ENCODE measurements at regions not wholly inside any gene's neighbourhood (a gene's known extent, or its start where the extent isn't known, plus 50 kb on each side); places are given as distances from the start of the nearest gene placed in this dataset.

- Histone ChIP-seq H3K4me1 (ENCODE audit: control insufficient read depth, insufficient read depth, low read length) (no peaks in the 10 kb centered on the region), H3K9me1 (ENCODE audit: insufficient read depth, low read length) (no peaks in the 10 kb centered on the region), H3K23ac (ENCODE audit: low read depth, low read length) (no peak overlapping the region), H2AK5ac (ENCODE audit: low read depth, low read length) (no peak overlapping the region), H4K5ac (ENCODE audit: low read depth, low read length) (no peak overlapping the region), H4K8ac (ENCODE audit: low read depth in 2 of 2, low read length in 2 of 2) (no peak overlapping the region), H3K79me1 (ENCODE audit: low read depth in 1 of 2, low read length in 2 of 2) (no peaks in the 10 kb centered on the region), H2BK20ac (ENCODE audit: low read depth, low read length) (no peak overlapping the region), H3K9ac (ENCODE audit: low read depth, low read length) (no peak overlapping the region), H3K4me3 (ENCODE audit: insufficient read depth, low read depth, low read length) (no peak overlapping the region), H2BK120ac (ENCODE audit: low read depth, low read length) (no peak overlapping the region), H3K9me3 (ENCODE audit: control insufficient read depth, insufficient read depth, low read length) (no peaks in the 10 kb centered on the region), H3K27me3 (ENCODE audit: control insufficient read depth, insufficient read depth, low read length) (peaks cover 1% of the 10 kb centered on the region; the same call in 1 of the 2 replicates), H3K36me3 (ENCODE audit: control insufficient read depth, insufficient read depth, low read length) (no peaks in the 10 kb centered on the region), H3K56ac (ENCODE audit: extremely low read depth, insufficient read depth, low read length) (no peak overlapping the region), H2AK9ac (replicated peaks; ENCODE audit: low read depth, low read length, poor library complexity) (no peak overlapping the region), H3K27ac (ENCODE audit: insufficient read depth, low read length) (no peak overlapping the region), H3K14ac (replicated peaks; ENCODE audit: low read depth, low read length) (no peak overlapping the region), H3K4ac (ENCODE audit: low read depth, low read length) (no peak overlapping the region), H3K4me2 (ENCODE audit: low read depth, low read length) (no peak overlapping the region), H3K18ac (ENCODE audit: low read depth, low read length) (no peak overlapping the region), H2AFZ (replicated peaks; ENCODE audit: low read length, poor library complexity) (no peak overlapping the region), H4K91ac (ENCODE audit: insufficient read depth, low read depth, low read length) (no peak overlapping the region), H4K20me1 (ENCODE audit: insufficient read depth, low read length) (no peaks in the 10 kb centered on the region), H2BK15ac (ENCODE audit: low read depth, low read length) (no peak overlapping the region), H2BK5ac (ENCODE audit: low read depth, low read length, poor library complexity, severe bottlenecking) (no peak overlapping the region)
- dilution Hi-C loops (cut with HindIII; ENCODE audit: low sequenced_read_pairs, unreplicated experiment), result no loop called here
- no CpG with 5 or more reads among the region's 3 CpGs for WGBS, 2 experiments (ENCODE audit: extremely low coverage in 2 of 2, insufficient read length in 1 of 2)
- intact Hi-C loops (cut with micrococcal nuclease), result no loop called here
- BruUV-seq (replicated peaks), result no TSS peak
- in situ Hi-C loops (cut with MboI; ENCODE audit: low sequenced_read_pairs), result no loop called here
- no peak for TF ChIP-seq BHLHE40 (IDR thresholded peaks at IDR 0.05; ENCODE audit: low read depth, low read length)
- no peak for TF ChIP-seq RFX5 (IDR thresholded peaks at IDR 0.05; ENCODE audit: low read depth, low read length)
- no peak for TF ChIP-seq MAFK (IDR thresholded peaks at IDR 0.05; ENCODE audit: low read depth, low read length)
- TF ChIP-seq CEBPB (IDR thresholded peaks at IDR 0.05; ENCODE audit: low read depth, low read length), result no peak
- TF ChIP-seq NFE2L2 (IDR thresholded peaks at IDR 0.05; ENCODE audit: low read depth, low read length), result no peak
- no peak for TF ChIP-seq RAD21 (IDR thresholded peaks at IDR 0.05; ENCODE audit: low read length)
- no peak for TF ChIP-seq MXI1 (IDR thresholded peaks at IDR 0.05; ENCODE audit: borderline replicate concordance, low read depth, low read length)
- TF ChIP-seq SMC3 (IDR thresholded peaks at IDR 0.05; ENCODE audit: low read depth, low read length), result no peak
- TF ChIP-seq, protein P1, sequence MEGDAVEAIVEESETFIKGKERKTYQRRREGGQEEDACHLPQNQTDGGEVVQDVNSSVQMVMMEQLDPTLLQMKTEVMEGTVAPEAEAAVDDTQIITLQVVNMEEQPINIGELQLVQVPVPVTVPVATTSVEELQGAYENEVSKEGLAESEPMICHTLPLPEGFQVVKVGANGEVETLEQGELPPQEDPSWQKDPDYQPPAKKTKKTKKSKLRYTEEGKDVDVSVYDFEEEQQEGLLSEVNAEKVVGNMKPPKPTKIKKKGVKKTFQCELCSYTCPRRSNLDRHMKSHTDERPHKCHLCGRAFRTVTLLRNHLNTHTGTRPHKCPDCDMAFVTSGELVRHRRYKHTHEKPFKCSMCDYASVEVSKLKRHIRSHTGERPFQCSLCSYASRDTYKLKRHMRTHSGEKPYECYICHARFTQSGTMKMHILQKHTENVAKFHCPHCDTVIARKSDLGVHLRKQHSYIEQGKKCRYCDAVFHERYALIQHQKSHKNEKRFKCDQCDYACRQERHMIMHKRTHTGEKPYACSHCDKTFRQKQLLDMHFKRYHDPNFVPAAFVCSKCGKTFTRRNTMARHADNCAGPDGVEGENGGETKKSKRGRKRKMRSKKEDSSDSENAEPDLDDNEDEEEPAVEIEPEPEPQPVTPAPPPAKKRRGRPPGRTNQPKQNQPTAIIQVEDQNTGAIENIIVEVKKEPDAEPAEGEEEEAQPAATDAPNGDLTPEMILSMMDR (conservative IDR thresholded peaks at IDR 0.05; ENCODE audit: low read depth, low read length), result no peak
- TF ChIP-seq, protein P2, sequence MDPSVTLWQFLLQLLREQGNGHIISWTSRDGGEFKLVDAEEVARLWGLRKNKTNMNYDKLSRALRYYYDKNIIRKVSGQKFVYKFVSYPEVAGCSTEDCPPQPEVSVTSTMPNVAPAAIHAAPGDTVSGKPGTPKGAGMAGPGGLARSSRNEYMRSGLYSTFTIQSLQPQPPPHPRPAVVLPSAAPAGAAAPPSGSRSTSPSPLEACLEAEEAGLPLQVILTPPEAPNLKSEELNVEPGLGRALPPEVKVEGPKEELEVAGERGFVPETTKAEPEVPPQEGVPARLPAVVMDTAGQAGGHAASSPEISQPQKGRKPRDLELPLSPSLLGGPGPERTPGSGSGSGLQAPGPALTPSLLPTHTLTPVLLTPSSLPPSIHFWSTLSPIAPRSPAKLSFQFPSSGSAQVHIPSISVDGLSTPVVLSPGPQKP (IDR thresholded peaks at IDR 0.05; ENCODE audit: borderline replicate concordance, low read depth, low read length), result no peak
- TF ChIP-seq MAZ (IDR thresholded peaks at IDR 0.05; ENCODE audit: borderline replicate concordance, low read depth, low read length), result no peak
- TF ChIP-seq USF2 (IDR thresholded peaks at IDR 0.05; ENCODE audit: low read depth, low read length), result no peak
- no peak for TF ChIP-seq CHD1 (IDR thresholded peaks at IDR 0.05; ENCODE audit: low read depth, low read length)
- DNase-seq, result no peak
- CTCF ChIA-PET, result no interaction called here
- POLR2A ChIA-PET (ENCODE audit: unreplicated experiment), result no interaction called here
- no peak for ATAC-seq (ENCODE audit: low read depth)
Measured at GRCh38 chr16:54985668-54986067, 55.0 kb downstream of the IRX5 start.

Measured in IMR-90 (cell line).